H1 (cell line): ENCODE measurements at regions not wholly inside any gene's neighbourhood (a gene's known extent, or its start where the extent isn't known, plus 50 kb on each side); places are given as distances from the start of the nearest gene placed in this dataset.
A peak's percentile ranks its signal among the peaks of the same experiment; 100 is the strongest.

Experiments used
- CTCF ChIA-PET: fragments of 300-600 bp; sonication (Branson Sonifier 250); formaldehyde crosslinking; loops from one replicate; lab custom pipeline; 2021; ENCODE audit not compliant: partially characterized antibody; lab: Charles Lee
- POLR2A ChIA-PET: fragments of 300-600 bp; sonication (Branson Sonifier 250); formaldehyde crosslinking; loops from one replicate; lab custom pipeline; 2021; ENCODE audit warnings: inconsistent platforms; ENCODE audit not compliant: partially characterized antibody; lab: Charles Lee
- DNase-seq, 2 experiments: peaks; one replicate each; pipeline versions ENCODE4 v3.0.0 to v3.0.0-alpha.2; 2010 to 2022; ENCODE audit warnings: low spot score in 2 of 2, low read depth in 1 of 2, mixed read lengths in 1 of 2
- FAIRE-seq: peaks from 2 replicates; lab custom pipeline; 2011; peaks lifted over from hg19 to GRCh38; lab: Jason Lieb, UNC
- H2AFZ ChIP-seq: 2 replicates; pipeline ENCODE4 v1.8.1; 2012; ENCODE audit warnings: low read length, inconsistent platforms
- H2AK5ac ChIP-seq: 2 replicates; pipeline ENCODE4 v1.6.1; 2013; ENCODE audit warnings: low read depth, low read length
- H2BK120ac ChIP-seq: replicated peaks from 2 replicates; pipeline ENCODE3; 2013; ENCODE audit warnings: low read depth, low read length, inconsistent platforms
- H2BK12ac ChIP-seq: 2 replicates; pipeline ENCODE4 v1.6.1; 2013; ENCODE audit warnings: low read depth, low read length
- H2BK15ac ChIP-seq: 2 replicates; pipeline ENCODE4 v1.6.1; 2013; ENCODE audit warnings: low read length
- H2BK20ac ChIP-seq: 2 replicates; pipeline ENCODE4 v1.6.1; 2013; ENCODE audit warnings: low read length
- H2BK5ac ChIP-seq: 2 replicates; pipeline ENCODE4 v1.6.1; 2013; ENCODE audit warnings: low read depth, low read length
- H3K14ac ChIP-seq: 2 replicates; pipeline ENCODE4 v1.6.1; 2013; ENCODE audit warnings: inconsistent platforms; ENCODE audit not compliant: insufficient read length
- H3K18ac ChIP-seq: 2 replicates; pipeline ENCODE4 v1.6.1; 2013; ENCODE audit warnings: low read length; ENCODE audit errors: extremely low read depth
- H3K23ac ChIP-seq: 2 replicates; pipeline ENCODE4 v1.6.1; 2013; ENCODE audit warnings: inconsistent platforms; ENCODE audit not compliant: insufficient read length
- H3K23me2 ChIP-seq: 2 replicates; pipeline ENCODE4 v1.6.1; 2013; ENCODE audit warnings: low read depth, low read length
- H3K27ac ChIP-seq: 2 replicates; pipeline ENCODE4 v1.6.1; 2011; ENCODE audit warnings: low read depth, low read length, inconsistent platforms
- H3K27me3 ChIP-seq, 4 experiments: replicated peaks in 1 of 4; 1 replicate in 1 of 4; 2 replicates in 3 of 4; pipeline versions ENCODE4 v1.6.1 to v1.8.1; 2011 to 2013; ENCODE audit warnings: low read length in 3 of 4, mild to moderate bottlenecking in 3 of 4, inconsistent platforms in 2 of 4, mixed read lengths in 2 of 4, moderate library complexity in 1 of 4; ENCODE audit not compliant: control insufficient read depth in 3 of 4, insufficient read depth in 3 of 4; ENCODE audit errors: extremely low read depth in 1 of 4
- H3K36me3 ChIP-seq, 4 experiments: 2 replicates each; pipeline versions ENCODE4 v1.6.1 to v1.8.1; 2011 to 2013; ENCODE audit warnings: mild to moderate bottlenecking in 4 of 4, low read length in 3 of 4, moderate library complexity in 2 of 4, control low read depth in 1 of 4, inconsistent platforms in 1 of 4; ENCODE audit not compliant: insufficient read depth in 4 of 4, control insufficient read depth in 2 of 4
- H3K4ac ChIP-seq: replicated peaks from 2 replicates; pipeline ENCODE3; 2013; ENCODE audit warnings: low read length, low read depth, mixed read lengths, inconsistent platforms; ENCODE audit not compliant: insufficient read length
- H3K4me1 ChIP-seq, 4 experiments: replicated peaks in 1 of 4; 1 replicate in 1 of 4; 2 replicates in 3 of 4; pipeline versions ENCODE4 v1.6.1 to v1.8.1; 2011 to 2013; ENCODE audit warnings: low read length in 3 of 4, inconsistent platforms in 2 of 4, mixed read lengths in 1 of 4; ENCODE audit not compliant: insufficient read depth in 4 of 4, control insufficient read depth in 3 of 4
- H3K4me2 ChIP-seq, 2 experiments: 2 replicates each; pipeline versions ENCODE4 v1.6.1 to v1.8.1; 2011 to 2013; ENCODE audit warnings: low read depth in 2 of 2, low read length in 2 of 2, control low read depth in 1 of 2, inconsistent platforms in 1 of 2, mild to moderate bottlenecking in 1 of 2; ENCODE audit not compliant: insufficient read depth in 1 of 2
- H3K4me3 ChIP-seq, 4 experiments: fragments of 200-600, 300-600 bp in 1 of 4; sonication (generic), shearing (Covaris generic), sonication (Bioruptor Twin) in 1 of 4; 2 replicates each; pipeline versions ENCODE4 v1.5.1 to v1.8.1; 2011 to 2016; ENCODE audit warnings: low read length in 4 of 4, low read depth in 3 of 4, control low read depth in 2 of 4, inconsistent platforms in 2 of 4, mild to moderate bottlenecking in 2 of 4, mixed read lengths in 1 of 4, moderate library complexity in 1 of 4; ENCODE audit not compliant: insufficient read depth in 2 of 4; ENCODE audit errors: extremely low read depth in 1 of 4
- H3K56ac ChIP-seq: replicated peaks from 2 replicates; pipeline ENCODE3; 2013; ENCODE audit warnings: low read depth, mild to moderate bottlenecking, mixed read lengths, low read length, inconsistent platforms; ENCODE audit not compliant: insufficient read length
- H3K79me1 ChIP-seq: 2 replicates; pipeline ENCODE4 v1.6.1; 2013; ENCODE audit warnings: low read depth, low read length, control low read depth
- H3K79me2 ChIP-seq, 2 experiments: 2 replicates each; pipeline versions ENCODE4 v1.6.1 to v1.8.1; 2012 to 2013; ENCODE audit warnings: low read length in 2 of 2, mild to moderate bottlenecking in 2 of 2, inconsistent platforms in 1 of 2; ENCODE audit not compliant: insufficient read depth in 2 of 2, control insufficient read depth in 1 of 2
- H3K9ac ChIP-seq, 4 experiments: replicated peaks in 1 of 4; 1 replicate in 1 of 4; 2 replicates in 3 of 4; pipeline versions ENCODE4 v1.6.1 to v1.8.1; 2011 to 2013; ENCODE audit warnings: low read depth in 3 of 4, low read length in 3 of 4, control low read depth in 2 of 4, mild to moderate bottlenecking in 2 of 4, moderate library complexity in 2 of 4, inconsistent platforms in 1 of 4; ENCODE audit errors: extremely low read depth in 1 of 4
- H3K9me3 ChIP-seq, 2 experiments: 2 replicates each; pipeline versions ENCODE4 v1.6.1 to v1.8.1; 2012 to 2013; ENCODE audit warnings: mild to moderate bottlenecking in 2 of 2, moderate library complexity in 2 of 2, control low read depth in 1 of 2, inconsistent platforms in 1 of 2, low read depth in 1 of 2, low read length in 1 of 2, mixed read lengths in 1 of 2; ENCODE audit not compliant: insufficient read depth in 2 of 2
- H4K20me1 ChIP-seq, 2 experiments: replicated peaks in 1 of 2; 2 replicates each; pipeline versions ENCODE3 to v1.8.1; 2011 to 2013; ENCODE audit warnings: inconsistent platforms in 2 of 2, low read length in 2 of 2, mild to moderate bottlenecking in 1 of 2; ENCODE audit not compliant: insufficient read depth in 2 of 2, control insufficient read depth in 1 of 2
- H4K5ac ChIP-seq: 2 replicates; pipeline ENCODE4 v1.6.1; 2013; ENCODE audit warnings: low read length, low read depth, mixed read lengths, inconsistent platforms; ENCODE audit not compliant: insufficient read length
- H4K8ac ChIP-seq: 2 replicates; pipeline ENCODE4 v1.8.0; 2013; ENCODE audit warnings: mild to moderate bottlenecking, moderate library complexity, low read length, inconsistent platforms; ENCODE audit not compliant: insufficient read depth; ENCODE audit errors: extremely low read depth
- H4K91ac ChIP-seq: replicated peaks from 2 replicates; pipeline ENCODE3; 2013; ENCODE audit warnings: low read length, mixed read lengths, inconsistent platforms; ENCODE audit not compliant: insufficient read length
- EGR1 ChIP-seq: IDR thresholded peaks from 2 replicates; pipeline ENCODE4 v1.6.1; 2011; ENCODE audit warnings: low read depth, low read length, borderline replicate concordance
- EP300 ChIP-seq, 2 experiments: IDR thresholded peaks; 1 replicate in 1 of 2; 2 replicates in 1 of 2; pipeline ENCODE4 v1.6.1; 2011 to 2012; ENCODE audit warnings: low read depth in 2 of 2, low read length in 2 of 2, mild to moderate bottlenecking in 2 of 2, borderline replicate concordance in 1 of 2, inconsistent platforms in 1 of 2, moderate library complexity in 1 of 2
- GABPA ChIP-seq: IDR thresholded peaks from 2 replicates; pipeline ENCODE4 v1.6.1; 2011; ENCODE audit warnings: mild to moderate bottlenecking, low read length, moderate library complexity, borderline replicate concordance; ENCODE audit not compliant: insufficient read depth
- HDAC6 ChIP-seq: IDR thresholded peaks from one replicate; pipeline ENCODE4 v1.7.1; 2012; ENCODE audit warnings: low read depth, mild to moderate bottlenecking, inconsistent platforms, low read length, moderate library complexity
- TBP ChIP-seq: IDR thresholded peaks from 2 replicates; pipeline ENCODE4 v1.6.1; 2011; ENCODE audit warnings: low read depth, low read length, improper control_type of control experiment
- whole genome bisulfite sequencing, 2 experiments: shearing (Covaris generic) in 1 of 2; methylation state at CpG; one replicate each; pipeline versions ENCODE4 v1.1.6 to v1.1.7; 2013 to 2015; ENCODE audit warnings: low lambda C conversion rate in 2 of 2, mixed read lengths in 2 of 2, inconsistent platforms in 1 of 2, low coverage in 1 of 2, missing lambda C conversion rate in 1 of 2; ENCODE audit not compliant: insufficient replicate concordance in 2 of 2, insufficient coverage in 1 of 2, insufficient read length in 1 of 2; ENCODE audit errors: extremely low coverage in 1 of 2, missing lambda C conversion rate in 1 of 2; 5-methylcytosine and 5-hydroxymethylcytosine counted together
- TF ChIP-seq, protein P1 (sequence below): IDR thresholded peaks from 2 replicates; pipeline ENCODE4 v1.6.1; 2012; ENCODE audit warnings: inconsistent platforms

DNA sequence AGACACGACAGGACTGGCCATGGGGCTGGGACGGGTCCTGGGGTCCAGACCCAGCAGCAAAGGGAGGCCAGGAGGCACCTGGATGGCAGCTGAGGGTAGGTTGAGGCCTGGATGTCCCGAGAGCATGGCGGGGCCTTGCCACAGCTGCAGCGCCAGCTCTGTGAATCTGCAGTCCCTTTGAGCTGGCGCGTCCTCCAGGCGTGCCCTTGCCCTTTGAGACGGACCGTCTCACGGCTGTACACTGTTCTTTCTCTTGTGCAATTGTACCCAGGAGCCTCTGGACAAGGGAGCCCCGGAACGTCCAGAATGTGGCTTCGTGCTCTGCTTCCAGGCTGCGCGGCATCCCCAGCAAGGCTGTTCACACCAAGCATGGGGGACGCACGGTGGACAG is 69.5 kb upstream of the CIBAR2 start:
- H3K4ac ChIP-seq, result no peak overlapping the region
- H2BK5ac ChIP-seq, result no peak overlapping the region; the same call in none of the 2 replicates
- H3K56ac ChIP-seq, result no peak overlapping the region
- no peaks in the 10 kb centered on the region for H3K27me3 ChIP-seq
- peaks cover 0 to 30% of the 10 kb centered on the region in 2 experiments; a peak in 1 of 4 replicates for H3K79me2 ChIP-seq
- FAIRE-seq (no peak), DNase-seq (no peak)
- no peak for TF ChIP-seq TBP
- TF ChIP-seq EP300 (IDR thresholded peaks at IDR 0.05; ENCODE audit: borderline replicate concordance in 1 of 2, low read depth in 2 of 2, low read length in 2 of 2), result no peak
- TF ChIP-seq, protein P1, sequence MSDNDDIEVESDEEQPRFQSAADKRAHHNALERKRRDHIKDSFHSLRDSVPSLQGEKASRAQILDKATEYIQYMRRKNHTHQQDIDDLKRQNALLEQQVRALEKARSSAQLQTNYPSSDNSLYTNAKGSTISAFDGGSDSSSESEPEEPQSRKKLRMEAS, result no peak
- no peak for TF ChIP-seq EGR1
- no peak for TF ChIP-seq HDAC6
- TF ChIP-seq GABPA, result no peak
- no peak overlapping the region for H3K4me2 ChIP-seq
- 95% methylated on average over 14 of the region's 18 CpGs; no CpG with 5 or more reads in 1 of the 2 experiments for WGBS, 2 experiments
- no peak overlapping the region for H4K91ac ChIP-seq
- H3K9me3 ChIP-seq, result peaks cover 0 to 8% of the 10 kb centered on the region in 2 experiments; a peak in 2 of 4 replicates
- H3K18ac ChIP-seq, result no peak overlapping the region
- no peak overlapping the region for H2AFZ ChIP-seq
- 0 out of 2 replicates have a peak, but pooled peaks cover 2% of the 10 kb centered on the region for H3K23me2 ChIP-seq
- H3K9ac ChIP-seq, result no peak overlapping the region
- H2BK120ac ChIP-seq, result no peak overlapping the region
- no peak overlapping the region for H4K8ac ChIP-seq
- no peak overlapping the region for H2AK5ac ChIP-seq
- peaks cover 2 to 13% of the 10 kb centered on the region in 2 experiments for H4K20me1 ChIP-seq
- H4K5ac ChIP-seq, result no peak overlapping the region
- ChIA-PET POLR2A (no interaction called here), CTCF (no interaction called here)
- H2BK15ac ChIP-seq, result no peak overlapping the region
- no peak overlapping the region for H3K27ac ChIP-seq
- H3K36me3 ChIP-seq, result 0 out of 8 replicates have a peak, but pooled peaks cover 0 to 2% (median 0%) of the 10 kb centered on the region in 4 experiments
- no peak overlapping the region for H3K14ac ChIP-seq
- peaks cover 15% of the 10 kb centered on the region for H3K79me1 ChIP-seq
- no peak overlapping the region for H3K4me3 ChIP-seq
- peaks cover 0 to under 1% (median under 1%) of the 10 kb centered on the region in 4 experiments; a peak in 4 of 7 replicates for H3K4me1 ChIP-seq
- H2BK12ac ChIP-seq, result 0 out of 2 replicates have a peak overlapping the region, but pooled peaks have one; percentile 17
- H2BK20ac ChIP-seq, result no peak overlapping the region
- no peak overlapping the region for H3K23ac ChIP-seq
